Ovary (tissue), 7 donors: ENCODE measurements at regions not wholly inside any gene's neighbourhood (a gene's known extent, or its start where the extent isn't known, plus 50 kb on each side); places are given as distances from the start of the nearest gene placed in this dataset.

Experiments used
- DNase-seq, 5 donors: peaks; one replicate each; pipeline ENCODE4 v3.0.0-alpha.2; 2019 to 2020
- H3K27ac ChIP-seq, 2 donors: fragments of 200-600 bp; one replicate each; pipeline versions ENCODE4 v1.5.1 to v1.8.0; 2019 to 2022
- H3K27me3 ChIP-seq: fragments of 200-600 bp; one replicate; pipeline ENCODE4 v1.8.0; 2022
- H3K36me3 ChIP-seq: fragments of 200-600 bp; sonication (generic); one replicate; pipeline ENCODE4 v1.5.1; 2019
- H3K4me1 ChIP-seq: one replicate; pipeline ENCODE4 v1.8.1; 2013; ENCODE audit warnings: mild to moderate bottlenecking, moderate library complexity; ENCODE audit not compliant: insufficient read depth
- H3K4me3 ChIP-seq: fragments of 200-600 bp; sonication (generic); one replicate; pipeline ENCODE4 v1.5.1; 2017
- H3K9me3 ChIP-seq, 2 donors: fragments of 200-600 bp in 1 of 2; sonication (generic) in 1 of 2; one replicate each; pipeline versions ENCODE4 v1.5.1 to v1.8.1; 2013 to 2019; ENCODE audit warnings: mild to moderate bottlenecking in 1 of 2, moderate library complexity in 1 of 2
- CTCF ChIP-seq, 3 donors: fragments of 450-650 bp in 2 of 3; fragments of 200-600 bp in 1 of 3; IDR thresholded peaks; one replicate each; pipeline versions ENCODE4 v1.5.1 to v1.8.0; 2016 to 2022; ENCODE audit warnings: antibody characterized with exemption in 3 of 3, mild to moderate bottlenecking in 1 of 3
- EP300 ChIP-seq: sonication (generic); formaldehyde crosslinking; IDR thresholded peaks from one replicate; pipeline ENCODE4 v1.6.1; 2017; ENCODE audit warnings: antibody characterized with exemption
- POLR2A ChIP-seq: fragments of 450-650 bp; IDR thresholded peaks from one replicate; pipeline ENCODE4 v1.6.1; 2017; ENCODE audit warnings: antibody characterized with exemption, mild to moderate bottlenecking, moderate library complexity
- WGBS, 3 donors: extraction: QIAGEN DNeasy Blood & Tissue Kit in 1 of 3; methylation state at CpG; one replicate each; pipeline versions ENCODE4 v1.1.5 to v1.1.7; 2013 to 2017; 5-methylcytosine and 5-hydroxymethylcytosine counted together
- intact Hi-C, 4 donors: fragments of 100-400 bp; cut with DNase I; formaldehyde crosslinking; loops; one replicate each; pipeline versions ENCODE4 v1.11.0 to v1.15.1; 2022 to 2023
- donor health status: DM: no; HTN: no; CAD: no; lungs with moderate emphysema.
- donor health status: DM: no; HTN: no; CAD: no.
- donor health status: Bipolar disorder and iron deficiency.
- donor health status: DM: no; HTN: no; CAD: no.
- donor health status: DM: yes; HTN: yes; CAD: no.

- no peaks in the 10 kb centered on the region for H3K9me3 ChIP-seq
- H3K36me3 ChIP-seq: no peaks in the 10 kb centered on the region
- peaks cover 1% of the 10 kb centered on the region for H3K4me1 ChIP-seq
- TF ChIP-seq POLR2A (no peak), CTCF (IDR thresholded peaks at IDR 0.05) (no peak), EP300 (no peak)
- no peak overlapping the region for H3K4me3 ChIP-seq
- H3K27me3 ChIP-seq: no peaks in the 10 kb centered on the region
- no peak for DNase-seq
- WGBS, 3 donors: 31 to 65% (median 51%) methylated on average over 3 of the region's 3 CpGs
- intact Hi-C loops: no loop called here
- no peak overlapping the region for H3K27ac ChIP-seq
Measured at GRCh38 chr1:232390590-232390989, 239.3 kb downstream of the SIPA1L2 start.

GRCh38 chr1:232389744-232390143, 240.2 kb downstream of the SIPA1L2 start:
- no peaks in the 10 kb centered on the region for H3K36me3 ChIP-seq
- H3K4me3 ChIP-seq: no peak overlapping the region
- TF ChIP-seq CTCF (IDR thresholded peaks at IDR 0.05) (no peak), POLR2A (no peak), EP300 (no peak)
- 92 to 95% (median 93%) methylated on average over 4 of the region's 4 CpGs for WGBS, 3 donors
- peaks cover 1% of the 10 kb centered on the region for H3K4me1 ChIP-seq
- no peaks in the 10 kb centered on the region for H3K9me3 ChIP-seq
- no peaks in the 10 kb centered on the region for H3K27me3 ChIP-seq
- no peak overlapping the region for H3K27ac ChIP-seq
- intact Hi-C loops: no loop called here
- DNase-seq: no peak

GRCh38 chr1:232388363-232388762, 241.6 kb downstream of the SIPA1L2 start:
- Histone ChIP-seq H3K27me3 (no peaks in the 10 kb centered on the region), H3K27ac (no peak overlapping the region), H3K9me3 (no peaks in the 10 kb centered on the region), H3K36me3 (no peaks in the 10 kb centered on the region), H3K4me1 (no peaks in the 10 kb centered on the region), H3K4me3 (no peak overlapping the region)
- intact Hi-C loops: no loop called here
- 90 to 95% (median 94%) methylated on average over 3 of the region's 3 CpGs for WGBS, 3 donors
- no peak for TF ChIP-seq EP300
- no peak for TF ChIP-seq POLR2A
- no peak for TF ChIP-seq CTCF (IDR thresholded peaks at IDR 0.05)
- no peak for DNase-seq

- H3K4me3 ChIP-seq: no peak overlapping the region
Measured at GRCh38 chr1:232386721-232387510, 243.0 kb downstream of the SIPA1L2 start.

More at GRCh38 chr1:232386721-232387510, 243.0 kb downstream of the SIPA1L2 start:
- no peaks in the 10 kb centered on the region for H3K27me3 ChIP-seq
- H3K36me3 ChIP-seq: no peaks in the 10 kb centered on the region
- no peak overlapping the region for H3K27ac ChIP-seq
- no peaks in the 10 kb centered on the region for H3K9me3 ChIP-seq
- TF ChIP-seq POLR2A (no peak), CTCF (IDR thresholded peaks at IDR 0.05) (no peak), EP300 (no peak)
- H3K4me1 ChIP-seq: no peaks in the 10 kb centered on the region
- intact Hi-C loops: no loop called here
- WGBS, 3 donors: 89 to 93% (median 90%) methylated on average over 9 of the region's 9 CpGs
- no peak for DNase-seq
